C4-2B (cell line): ENCODE measurements at regions not wholly inside any gene's neighbourhood (a gene's known extent, or its start where the extent isn't known, plus 50 kb on each side); places are given as distances from the start of the nearest gene placed in this dataset.

Experiments used
- CTCF ChIP-seq: fragments of 450-650 bp; conservative IDR thresholded peaks from 2 replicates; pipeline ENCODE4 v1.5.1; 2017; ENCODE audit warnings: mild to moderate bottlenecking
- ZFX ChIP-seq: fragments of 450-650 bp; IDR thresholded peaks from 2 replicates; pipeline ENCODE4 v1.6.1; 2017

- TF ChIP-seq CTCF, result no peak
- no peak for TF ChIP-seq ZFX
Observed at GRCh38 chr14:29444805-29445204, 482.8 kb downstream of the PRKD1 start.
